HG03378 (cell line): ENCODE measurements at regions not wholly inside any gene's neighbourhood (a gene's known extent, or its start where the extent isn't known, plus 50 kb on each side); places are given as distances from the start of the nearest gene placed in this dataset.

Experiments used
- ATAC-seq: cut with Tn5 transposase; IDR thresholded peaks from one replicate; pipeline ENCODE4 v1.9.1; 2021; ENCODE audit warnings: mild to moderate bottlenecking, moderate library complexity; ENCODE audit not compliant: unreplicated experiment

GRCh38 chr3:189498995-189499704, 132.0 kb upstream of the TP63 start:
- no peak for ATAC-seq

DNA sequence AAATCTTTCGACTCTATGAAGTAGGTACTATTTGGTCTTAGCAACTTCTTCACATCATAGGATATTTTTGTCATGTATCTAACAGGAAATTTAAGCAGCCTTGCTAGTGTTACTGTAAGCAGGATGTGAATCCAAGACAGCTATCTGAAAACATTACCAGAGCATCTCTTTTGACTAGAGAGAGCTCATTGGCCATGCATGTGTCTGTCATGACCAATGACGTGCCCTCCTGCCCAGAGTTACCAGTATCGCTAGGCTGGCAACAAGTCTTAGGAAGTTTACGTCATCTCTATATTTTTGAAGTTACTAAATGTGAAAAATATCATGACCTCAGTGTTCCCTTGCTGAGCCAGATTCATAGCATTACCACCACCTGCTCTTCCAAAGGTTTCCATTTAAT, 130.9 kb upstream of the TP63 start:
- ATAC-seq, result no peak

- no peak for ATAC-seq
These were observed 130.2 kb upstream of the TP63 start for GRCh38 chr3:189500798-189501495.

DNA sequence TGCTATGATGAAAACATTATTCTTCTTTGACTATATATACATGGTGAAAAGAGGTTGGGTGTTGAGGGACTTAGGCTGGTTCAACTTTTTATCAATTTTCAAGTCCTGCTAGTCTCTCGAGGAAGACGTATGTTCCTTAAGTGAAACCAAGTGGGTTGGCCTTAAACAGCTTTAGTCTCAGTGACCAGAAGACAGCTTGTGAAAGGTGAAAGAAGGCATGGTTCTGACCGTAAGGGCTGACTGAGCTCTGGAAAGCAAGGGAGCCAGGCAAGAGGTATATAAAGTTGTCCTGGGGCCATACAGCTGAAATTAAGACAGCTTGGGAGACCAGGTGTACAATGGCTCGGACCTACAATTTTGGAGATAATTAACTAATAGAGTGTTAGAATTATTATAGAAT, 128.9 kb upstream of the TP63 start:
- ATAC-seq, result no peak

GRCh38 chr3:189502676-189503257, 128.4 kb upstream of the TP63 start:
- no peak for ATAC-seq

DNA sequence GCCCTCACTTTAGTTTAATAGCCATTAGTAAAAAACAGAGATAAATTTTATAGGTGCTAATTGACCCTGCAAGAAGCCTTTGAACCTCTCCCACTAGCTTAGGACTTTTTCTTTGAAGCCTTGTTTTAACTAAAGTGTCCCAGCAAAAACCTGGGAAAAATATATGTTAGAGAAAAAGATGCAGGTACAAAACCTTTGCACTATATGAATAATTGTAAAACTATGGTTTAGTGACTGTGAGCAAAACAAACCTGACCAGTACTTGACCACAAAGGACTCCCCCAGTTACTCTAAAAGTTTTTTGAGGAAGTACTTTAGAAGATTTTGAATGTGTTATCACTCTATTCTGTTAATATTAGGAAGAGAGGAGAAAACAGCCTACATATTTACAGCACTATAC, 123.3 kb upstream of the TP63 start:
- ATAC-seq, result peak; percentile 82

DNA sequence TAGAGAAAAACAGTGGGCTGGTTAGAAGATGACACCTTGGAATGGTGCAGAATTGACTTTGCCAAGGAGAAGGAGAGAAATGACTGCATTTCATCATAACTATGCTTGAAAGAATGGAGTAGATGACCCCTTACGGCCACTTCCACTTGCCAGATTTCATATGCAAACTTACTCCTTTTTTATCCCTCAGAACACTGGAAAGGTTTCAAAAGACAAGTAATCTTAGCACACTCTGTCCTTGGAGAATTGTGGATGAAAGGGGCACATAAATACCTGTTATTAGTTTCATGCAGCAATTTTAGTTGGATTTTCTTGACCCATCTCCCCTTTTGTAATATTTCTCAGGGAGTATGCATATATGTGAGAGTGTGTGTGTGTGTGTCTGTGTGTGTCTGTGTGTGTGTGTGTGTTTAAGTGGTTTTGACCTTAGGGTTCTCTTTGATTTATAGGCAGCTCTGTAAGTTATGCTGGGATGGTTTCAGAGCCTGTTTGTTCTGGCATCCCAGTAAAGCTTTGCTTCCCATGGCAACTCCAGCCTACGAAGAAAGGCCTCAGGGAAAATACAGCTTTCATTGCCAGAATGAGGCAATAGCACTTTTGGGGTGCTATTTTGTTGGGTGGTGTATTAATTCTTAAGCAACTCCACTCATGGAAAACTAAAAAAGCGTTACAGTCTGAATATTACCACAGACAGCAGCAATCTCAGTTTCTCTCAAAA, 122.2 kb upstream of the TP63 start:
- ATAC-seq, result no peak

- ATAC-seq, result peak; percentile 70
These were observed 119.2 kb upstream of the TP63 start for GRCh38 chr3:189512039-189512438.

DNA sequence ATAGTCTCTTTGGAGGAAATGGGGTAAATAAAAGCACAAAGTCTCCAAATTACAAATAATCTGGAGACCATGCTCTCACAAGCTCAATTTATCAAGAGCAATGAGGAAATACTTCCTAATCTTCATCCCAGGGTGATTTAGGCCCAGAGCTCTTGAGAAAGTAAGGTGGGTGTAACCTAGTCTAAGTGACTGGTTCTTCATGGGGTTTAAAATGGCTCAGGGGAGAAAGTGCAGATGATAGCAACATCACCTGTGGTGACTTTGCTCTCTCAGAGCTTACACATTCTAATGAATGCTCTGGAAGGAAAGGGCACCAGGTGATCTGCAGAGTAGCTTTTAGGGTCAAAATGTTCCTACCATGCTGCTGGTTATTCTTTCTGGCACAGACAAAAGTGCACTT, 118.4 kb upstream of the TP63 start:
- no peak for ATAC-seq

- ATAC-seq, result no peak
These were observed 117.7 kb upstream of the TP63 start for GRCh38 chr3:189513281-189514117.

DNA sequence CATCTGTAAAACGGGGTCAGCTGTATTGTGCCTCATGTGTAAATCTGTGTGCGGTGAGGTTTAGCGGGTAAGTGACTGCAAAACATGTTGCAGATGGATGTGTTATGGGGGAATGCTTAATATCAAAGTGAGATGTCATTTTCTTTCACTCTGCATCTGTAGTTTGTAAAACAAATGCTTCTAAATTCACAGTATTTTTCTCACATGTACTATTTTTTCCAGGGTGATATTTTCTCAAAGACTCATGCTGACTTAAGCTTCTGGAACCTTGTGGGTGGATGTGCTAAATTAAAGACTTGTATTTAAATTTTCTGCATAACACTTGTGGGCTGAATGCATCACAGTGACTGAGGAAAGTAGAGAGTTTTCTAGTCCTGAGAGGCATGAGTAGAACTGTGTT, 115.2 kb upstream of the TP63 start:
- no peak for ATAC-seq

DNA sequence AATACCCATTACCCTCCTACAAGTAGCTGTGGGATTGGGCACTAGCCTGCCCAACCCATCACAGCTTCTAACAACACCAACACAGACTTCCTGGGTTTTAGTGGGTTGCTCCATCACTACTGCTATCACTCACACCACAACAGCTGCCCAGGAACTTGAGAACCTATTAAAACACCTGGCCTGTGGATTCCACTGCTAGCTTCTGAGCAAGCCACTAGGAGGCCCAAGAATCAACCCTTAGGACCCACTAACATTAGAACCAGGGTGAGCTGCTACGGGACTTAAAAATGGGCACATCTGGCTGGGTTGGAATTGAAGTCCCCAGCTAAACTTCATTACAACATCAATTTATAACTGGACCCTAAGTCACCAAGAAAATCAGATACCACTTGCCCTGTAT, 113.2 kb upstream of the TP63 start:
- no peak for ATAC-seq

DNA sequence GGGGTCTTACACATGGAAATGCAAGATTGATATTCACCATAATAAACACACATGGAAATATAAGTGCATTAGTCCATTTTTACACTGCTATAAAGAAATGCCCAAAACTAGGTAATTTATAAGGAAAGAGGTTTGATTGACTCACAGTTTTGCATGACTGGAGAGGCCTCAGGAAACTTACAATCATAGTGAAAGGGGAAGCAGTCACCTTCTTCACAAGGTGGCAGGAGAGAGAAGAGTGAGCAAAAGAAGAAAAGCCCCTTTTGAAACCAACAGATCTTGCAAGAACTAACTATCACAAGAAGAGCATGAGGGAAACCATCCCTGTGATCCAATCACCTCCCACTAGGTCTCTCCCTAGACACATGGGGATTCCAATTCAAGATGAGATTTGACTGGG, 111.7 kb upstream of the TP63 start:
- ATAC-seq, result no peak

DNA sequence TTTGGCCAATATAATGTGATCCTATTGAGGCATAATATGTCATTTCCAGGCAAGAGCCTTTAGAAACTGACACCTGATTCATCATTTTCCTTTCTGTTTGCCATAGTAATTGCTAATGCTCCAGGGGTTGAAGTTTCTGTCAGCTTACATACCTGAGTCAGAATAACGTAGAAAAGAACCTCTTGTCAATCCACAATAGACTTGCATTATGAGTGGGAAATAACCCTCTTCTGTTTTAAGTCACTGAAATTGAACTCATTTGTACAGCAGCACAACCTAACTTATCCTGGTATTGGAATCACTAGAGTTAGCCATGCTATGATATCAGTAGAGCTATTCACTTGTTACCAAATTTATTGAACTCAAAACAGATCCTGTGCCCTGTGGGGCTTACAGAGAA, 101.7 kb upstream of the TP63 start:
- ATAC-seq, result peak; percentile 75

GRCh38 chr3:189529889-189530471, 101.2 kb upstream of the TP63 start:
- ATAC-seq, result peak; percentile 44

- ATAC-seq, result no peak
These were observed 100.4 kb upstream of the TP63 start for GRCh38 chr3:189530822-189531221.

DNA sequence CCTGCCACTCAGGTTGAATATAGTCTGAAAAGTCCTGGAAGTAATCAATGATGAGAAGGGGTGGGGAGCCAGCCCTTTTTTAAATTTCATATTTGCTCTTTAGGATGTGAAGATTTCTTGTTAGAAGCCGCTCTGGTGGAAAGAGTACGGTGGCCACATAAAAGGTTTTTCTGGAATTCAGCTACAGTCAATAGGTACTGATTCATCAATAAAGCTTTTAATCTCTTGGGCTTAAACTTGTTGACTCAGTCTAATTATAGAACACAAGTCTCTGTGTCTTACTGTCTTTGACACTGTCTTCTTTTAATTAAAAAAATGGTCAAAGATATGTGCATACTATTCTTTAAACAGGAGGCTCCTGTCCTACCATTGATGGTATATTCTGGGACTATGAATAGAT, 99.9 kb upstream of the TP63 start:
- no peak for ATAC-seq

GRCh38 chr3:189534531-189534930, 96.7 kb upstream of the TP63 start:
- ATAC-seq, result no peak

DNA sequence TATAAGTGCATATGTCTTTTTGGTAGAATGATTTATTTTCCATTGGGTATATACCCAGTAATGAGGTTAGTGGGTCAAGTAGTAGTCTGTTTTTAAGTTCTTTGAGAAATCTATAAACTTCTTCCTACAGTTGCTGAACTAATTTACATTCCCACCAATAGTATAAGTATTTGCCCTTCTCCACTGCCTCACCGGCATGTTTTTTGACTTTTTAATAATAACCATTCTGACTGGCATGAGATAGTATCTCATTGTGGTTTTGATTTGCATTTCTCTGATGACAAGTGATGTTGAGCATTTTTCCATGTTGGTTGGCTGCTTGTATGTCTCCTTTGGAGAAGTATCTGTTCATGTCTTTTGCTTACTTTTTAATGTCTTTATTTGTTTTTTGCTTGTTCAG, 94.1 kb upstream of the TP63 start:
- no peak for ATAC-seq

DNA sequence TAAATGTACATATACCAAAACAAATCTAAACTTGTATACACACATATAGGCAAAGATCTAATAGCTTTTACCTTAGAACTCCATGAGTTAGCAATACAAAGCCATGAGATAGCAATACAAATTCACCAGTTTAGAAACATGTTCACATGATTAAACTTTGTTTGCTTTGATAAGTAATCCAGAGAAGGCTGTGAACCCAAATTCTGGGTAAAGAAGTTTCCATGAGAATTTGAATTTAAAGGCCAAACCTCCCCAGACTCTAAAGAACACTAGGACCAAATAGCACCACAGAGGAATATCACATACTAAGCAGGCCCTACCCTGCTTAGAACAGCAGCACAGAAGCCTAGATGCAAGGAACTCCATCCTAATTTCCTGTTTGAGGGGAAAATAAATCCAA, 83.7 kb upstream of the TP63 start:
- ATAC-seq, result no peak
